Stimulated activated CD4-positive, alpha-beta T cell treated with anti-CD3 and anti-CD28 coated beads, Interleukin-4, amount 100 ng/mL, for 48 hours (primary cell): ENCODE measurements at regions not wholly inside any gene's neighbourhood (a gene's known extent, or its start where the extent isn't known, plus 50 kb on each side); places are given as distances from the start of the nearest gene placed in this dataset.

ENCODE experiments used
- DNase-seq, 2 donors: peaks; one replicate each; pipeline ENCODE4 v3.0.0-alpha.2; 2020; ENCODE audit warnings: low read depth in 2 of 2

DNA sequence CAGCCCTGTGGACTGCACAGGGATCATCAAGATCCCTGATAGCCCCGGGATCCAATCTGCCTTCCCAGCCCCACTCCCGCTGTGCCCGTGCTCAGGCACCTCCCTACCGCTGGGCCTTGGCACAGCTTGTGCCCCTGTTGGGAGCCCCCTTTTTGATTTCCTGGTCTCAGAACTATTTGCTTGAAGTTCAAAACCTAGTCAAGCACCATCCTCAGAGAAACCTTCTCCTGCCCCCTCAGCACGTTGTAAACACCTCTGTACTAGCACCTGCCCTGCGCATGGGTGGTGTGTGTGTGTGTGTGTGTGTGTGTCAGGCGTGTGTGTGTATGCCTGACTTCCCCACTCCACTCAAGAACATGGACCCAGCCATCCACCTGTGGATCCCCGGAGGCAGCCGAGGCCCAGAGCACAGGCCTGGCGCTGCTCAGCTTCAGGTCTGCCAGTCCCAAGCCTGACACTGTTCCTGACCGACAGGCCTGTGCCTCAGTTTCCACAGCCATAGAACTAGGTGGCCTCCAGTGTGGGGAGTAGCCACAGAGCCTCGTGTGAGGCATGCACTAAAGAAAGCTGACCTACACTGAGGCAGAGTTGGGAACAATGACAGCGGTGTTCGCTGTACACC lies 65.5 kb downstream of the ADRA2C start:
- DNase-seq, result no peak

DNA sequence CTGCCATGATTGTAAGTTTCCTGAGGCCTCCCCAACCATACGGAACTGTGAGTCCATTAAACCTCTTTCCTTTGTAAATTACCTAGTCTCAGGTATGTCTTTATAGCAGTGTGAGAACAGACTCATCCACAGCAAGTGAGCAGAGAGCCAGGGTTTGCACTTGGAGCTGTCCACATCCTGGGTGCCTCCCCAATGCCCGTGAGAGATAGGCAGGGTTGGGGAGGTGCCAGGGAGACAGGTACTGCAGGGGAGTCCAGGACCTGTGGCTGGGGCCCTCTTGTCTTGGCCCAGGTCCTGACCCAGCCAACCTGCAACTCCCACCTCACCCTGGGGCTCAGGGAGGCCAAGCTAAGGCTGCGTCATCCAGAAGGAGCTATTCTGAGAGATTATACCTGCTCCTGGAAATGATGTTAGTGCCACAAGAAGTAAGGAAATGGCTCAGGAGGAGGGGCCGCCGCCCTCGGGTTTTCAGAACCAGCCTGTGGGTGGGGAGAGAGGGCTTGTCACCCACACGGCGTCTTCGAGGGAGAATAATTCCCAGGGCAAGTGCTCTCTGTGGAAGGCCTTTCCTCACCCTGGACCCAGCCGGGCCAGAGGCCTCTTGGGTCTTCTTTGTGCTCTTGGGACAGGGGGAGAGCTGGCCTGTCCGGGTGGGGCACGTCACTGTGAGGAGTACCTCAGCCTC lies 66.5 kb downstream of the ADRA2C start:
- DNase-seq, result no peak

DNA sequence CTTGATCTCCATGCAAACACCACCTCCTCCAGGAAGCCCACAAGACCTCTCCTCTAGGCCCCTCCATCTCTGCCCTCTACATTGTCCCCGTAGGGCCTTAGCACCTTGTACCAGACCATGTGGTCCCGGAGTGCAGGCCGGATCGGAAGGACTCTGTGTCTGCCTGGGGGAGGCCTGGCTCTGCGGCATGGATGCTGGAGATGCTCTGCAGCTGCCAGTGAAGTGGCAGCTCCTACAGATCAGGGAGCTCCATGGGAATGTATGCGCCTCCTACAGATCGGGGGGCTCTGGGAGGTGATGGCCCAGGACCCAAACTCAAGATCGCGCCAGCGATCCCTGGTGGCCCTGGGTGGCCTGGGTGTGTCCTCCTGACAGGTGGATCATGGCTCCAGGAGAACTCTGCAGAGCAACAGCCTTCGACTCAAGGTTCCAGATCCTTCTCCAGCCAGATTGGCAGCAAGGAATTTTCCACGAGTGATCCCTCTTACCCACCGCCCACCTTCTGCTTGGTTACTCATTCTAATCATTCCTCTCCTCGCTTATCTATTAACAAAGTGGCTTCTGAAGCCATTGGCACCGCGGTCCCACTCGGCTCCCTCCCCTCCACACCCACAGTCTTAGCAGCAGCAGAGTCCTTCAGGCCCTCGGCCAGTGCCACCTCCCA lies 67.3 kb downstream of the ADRA2C start:
- no peak for DNase-seq

DNA sequence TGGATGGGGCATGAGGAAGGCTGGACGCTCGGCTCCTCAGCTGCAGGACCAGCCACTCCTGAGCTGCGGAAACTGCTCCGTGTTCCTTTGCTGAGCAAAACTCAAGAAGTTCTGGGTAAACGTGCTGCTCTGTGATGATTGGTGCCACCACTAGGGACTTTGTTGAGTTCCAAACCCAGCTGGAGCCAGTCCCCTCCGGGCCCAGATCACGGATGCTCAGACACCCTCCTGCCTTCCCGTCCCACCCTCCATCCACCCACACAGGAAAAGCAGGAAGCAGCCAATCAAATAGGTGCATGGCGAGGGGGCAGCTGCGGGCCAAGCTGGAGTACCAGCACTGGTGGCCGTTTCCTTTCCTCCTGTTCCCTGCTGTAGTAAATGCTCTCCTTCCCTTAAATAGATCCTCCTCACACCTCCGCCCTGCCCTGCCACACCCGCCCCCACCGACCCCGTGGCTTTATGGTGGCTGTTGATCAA lies 68.0 kb downstream of the ADRA2C start:
- DNase-seq, result no peak

DNA sequence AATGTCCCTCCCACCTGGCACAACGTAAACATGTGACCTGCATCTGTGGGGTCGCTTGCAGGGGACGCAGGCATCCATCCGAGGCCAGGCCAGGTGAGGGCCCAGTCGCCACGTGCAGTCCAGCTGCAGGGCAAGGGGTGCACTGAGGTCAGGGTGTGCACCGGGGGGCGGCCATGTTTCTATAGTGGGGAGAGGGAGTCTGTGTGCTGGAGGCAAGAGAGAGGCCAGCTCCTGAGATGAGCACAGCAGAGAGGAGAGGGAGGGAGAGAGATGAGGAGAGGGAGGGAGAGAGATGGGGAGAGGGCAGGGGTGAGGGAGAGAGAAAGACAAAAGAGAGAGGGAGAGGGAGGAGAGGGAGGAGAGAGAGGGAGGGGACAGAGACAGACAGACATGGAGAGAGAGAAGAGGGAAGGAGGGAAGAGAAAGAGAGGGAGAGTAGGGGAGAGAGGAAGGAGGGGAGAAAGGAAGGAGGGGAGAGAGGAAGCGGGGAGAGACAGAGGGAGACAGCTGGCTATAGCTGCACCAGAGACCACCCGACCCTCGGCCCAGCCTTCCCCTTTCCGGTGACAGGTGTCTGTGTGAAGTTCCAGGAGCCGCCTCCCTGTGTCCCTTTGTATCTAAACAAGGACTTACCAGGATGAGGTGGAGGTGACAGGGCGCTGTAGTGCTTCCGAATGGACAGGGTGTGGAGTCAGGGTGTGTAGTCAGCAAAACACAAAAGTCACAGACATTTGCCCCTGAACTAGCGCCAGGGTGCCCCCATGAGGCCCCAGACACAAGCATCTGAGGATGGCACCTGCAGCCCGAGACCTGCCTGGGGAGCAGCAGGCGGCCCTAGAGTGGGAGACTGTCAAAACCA lies 68.7 kb downstream of the ADRA2C start:
- no peak for DNase-seq

DNA sequence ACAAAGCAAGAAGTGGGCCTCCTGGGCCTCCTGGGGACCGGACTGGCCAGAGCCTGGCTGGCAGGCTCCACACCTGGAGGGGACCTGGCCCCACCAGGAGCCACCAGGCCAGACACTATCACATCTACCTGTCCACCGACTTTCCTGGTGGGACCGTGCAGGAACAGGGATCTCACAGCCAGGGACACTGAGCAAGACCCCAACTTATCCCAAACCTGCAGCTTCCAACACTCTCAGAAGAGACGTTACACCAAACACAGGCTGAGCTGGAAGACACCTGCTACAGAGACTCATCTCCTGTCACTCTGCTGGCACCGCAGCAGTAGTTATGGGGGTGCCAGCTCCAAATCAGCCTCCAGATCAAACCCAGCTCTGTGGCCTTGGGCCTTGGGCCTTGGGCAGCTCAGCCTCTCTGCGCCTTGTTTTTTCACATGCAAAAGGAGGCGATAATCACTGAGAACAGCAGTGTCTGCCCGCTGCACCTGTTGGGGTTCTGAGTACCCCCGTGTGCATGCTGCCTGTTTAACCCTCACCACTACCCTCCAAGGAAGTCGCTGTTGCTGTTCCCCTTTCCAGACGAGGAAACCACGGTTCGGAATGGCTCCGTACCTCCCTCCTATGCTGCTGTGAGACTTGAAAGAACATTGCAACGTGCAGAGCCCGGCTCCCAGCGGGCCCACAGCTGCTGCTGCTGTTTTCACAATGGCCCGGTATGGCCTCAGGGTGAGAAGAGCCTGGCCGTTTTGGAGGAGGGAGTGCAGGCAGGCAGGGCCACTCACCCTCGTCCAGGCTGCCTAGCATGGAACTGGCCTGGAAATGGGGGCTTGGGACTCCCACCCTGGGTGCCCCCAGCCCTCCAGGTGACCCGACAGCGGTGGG lies 69.6 kb downstream of the ADRA2C start:
- no peak for DNase-seq

DNA sequence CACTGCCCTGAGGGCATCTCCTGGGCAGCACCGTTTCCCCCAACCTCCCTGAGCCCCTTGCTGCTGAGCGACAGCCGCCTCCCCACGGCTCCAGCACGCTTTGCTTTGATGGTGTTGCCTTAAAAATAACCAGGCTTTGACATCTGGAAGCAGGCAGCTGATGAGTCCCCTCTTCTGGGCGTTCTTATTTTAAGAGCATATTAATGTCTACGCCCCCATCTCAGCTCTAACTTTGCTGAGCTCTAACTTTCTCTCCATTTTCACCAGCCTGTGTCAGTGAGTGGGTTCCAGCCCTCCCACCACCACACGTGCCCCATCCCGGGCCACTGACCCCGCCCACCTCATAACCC lies 70.2 kb downstream of the ADRA2C start:
- no peak for DNase-seq

DNA sequence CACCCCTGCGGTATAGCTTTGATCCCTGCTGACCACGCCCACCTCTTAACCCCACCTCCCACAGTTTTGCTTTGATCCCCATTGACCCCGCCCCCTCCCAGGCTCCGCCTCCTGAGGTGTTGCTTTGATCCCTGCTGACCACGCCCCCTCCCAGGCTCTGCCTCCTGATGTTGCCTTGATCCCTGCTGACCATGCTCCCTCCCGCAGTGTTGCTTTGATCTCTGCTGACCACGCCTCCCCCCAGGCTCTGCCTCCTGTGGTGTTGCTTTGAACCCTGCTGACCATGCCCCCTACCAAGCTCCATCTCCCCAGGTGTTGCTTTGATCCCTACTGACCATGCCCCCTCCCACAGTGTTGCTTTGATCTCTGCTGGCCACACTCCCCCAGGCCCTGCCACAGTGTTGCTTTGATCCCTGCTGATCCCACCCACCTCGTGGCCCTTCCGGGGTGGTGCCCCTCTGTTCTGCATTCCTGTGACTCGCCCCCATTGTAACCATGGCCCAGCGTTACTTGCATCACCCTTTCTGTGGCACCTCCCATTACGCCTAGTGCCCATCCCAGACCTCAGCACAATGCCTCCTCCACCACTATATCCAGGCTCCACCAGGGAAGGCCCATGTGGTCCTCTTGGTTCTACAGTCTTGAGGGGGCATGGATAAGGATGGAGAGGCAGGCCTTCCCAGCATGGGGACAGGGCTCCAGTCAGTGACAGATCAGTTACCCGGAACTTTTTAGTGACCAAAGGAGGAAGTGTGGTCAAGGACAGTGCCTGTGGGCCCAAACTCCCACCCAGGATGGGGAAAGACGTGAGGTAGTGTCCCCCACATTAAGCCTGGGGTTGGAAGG lies 70.8 kb downstream of the ADRA2C start:
- DNase-seq, result peak; percentile 7 to 12

DNA sequence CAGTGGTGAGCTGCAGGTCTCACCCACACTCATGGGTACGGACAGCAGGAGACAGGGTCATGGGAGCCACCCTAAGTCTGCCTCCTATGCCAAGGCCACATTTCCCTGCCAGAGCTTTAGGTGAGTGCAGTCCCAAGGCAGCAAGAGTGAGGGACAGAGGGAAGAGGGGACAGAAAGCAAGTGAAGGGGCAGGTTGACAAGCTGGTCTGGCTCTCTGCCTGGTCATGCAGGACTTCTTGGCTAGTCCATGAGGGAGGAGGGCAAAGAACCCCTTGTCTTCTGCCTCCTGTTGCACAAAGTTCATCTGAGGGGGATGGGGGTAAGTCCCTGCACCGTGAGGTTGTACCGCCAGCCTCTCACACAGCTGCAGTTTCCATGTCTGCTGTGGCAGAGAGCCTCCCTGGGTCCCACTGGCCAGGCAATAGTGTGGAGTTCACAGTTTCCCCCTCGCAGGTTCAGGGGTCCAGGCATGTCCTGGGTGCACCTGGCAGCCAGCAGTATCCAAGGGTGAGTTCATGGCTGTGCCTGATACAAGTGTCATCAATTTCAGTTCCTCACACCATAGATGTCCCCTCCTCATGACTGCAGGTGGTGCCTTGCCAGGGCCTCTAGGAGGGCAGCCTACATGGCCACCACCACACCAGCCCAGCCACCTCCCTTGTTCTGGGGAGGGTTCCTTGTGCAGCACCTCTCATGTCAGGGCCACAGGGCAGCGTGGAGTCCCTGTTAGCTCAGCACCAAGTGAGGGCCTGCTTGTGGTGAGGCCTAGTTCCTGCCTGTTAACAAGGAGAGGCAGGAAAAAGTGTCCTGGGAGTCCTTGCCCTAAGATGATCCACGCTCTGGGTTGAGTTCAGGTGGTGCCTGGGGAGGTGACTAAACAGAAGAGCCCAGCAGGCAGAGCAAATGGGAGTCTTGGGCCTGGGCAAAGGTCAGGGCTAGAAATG lies 72.5 kb downstream of the ADRA2C start:
- DNase-seq, result no peak

DNA sequence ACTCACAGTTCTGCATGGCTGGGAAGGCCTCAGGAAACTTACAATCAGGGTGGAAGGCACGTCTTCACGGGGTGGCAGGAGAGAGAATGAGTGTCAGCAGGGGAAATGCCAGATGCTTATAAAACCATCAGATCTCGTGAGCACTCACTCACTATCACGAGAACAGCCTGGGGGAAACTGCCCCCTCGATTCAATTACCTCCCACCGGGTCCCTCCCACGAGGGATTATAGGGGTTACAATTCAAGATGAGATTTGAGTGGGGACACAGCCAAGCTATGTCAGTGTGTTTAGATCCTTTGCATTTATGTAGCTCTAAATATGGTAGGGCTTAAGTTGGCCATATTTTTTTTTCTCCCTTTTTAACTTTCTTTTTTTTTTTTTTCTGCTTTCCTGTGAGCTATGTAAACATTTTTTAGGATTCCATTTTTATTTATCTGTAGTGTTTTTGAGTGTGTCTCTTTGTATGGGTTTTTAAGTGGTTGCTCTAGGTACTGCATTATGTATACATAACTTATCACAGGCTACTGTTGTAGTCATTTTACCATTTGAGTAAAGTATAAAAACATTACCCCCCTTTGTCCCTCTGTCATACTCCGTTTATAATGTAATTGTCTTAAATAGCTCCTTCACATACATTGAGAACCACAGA lies 79.0 kb downstream of the ADRA2C start:
- no peak for DNase-seq

DNA sequence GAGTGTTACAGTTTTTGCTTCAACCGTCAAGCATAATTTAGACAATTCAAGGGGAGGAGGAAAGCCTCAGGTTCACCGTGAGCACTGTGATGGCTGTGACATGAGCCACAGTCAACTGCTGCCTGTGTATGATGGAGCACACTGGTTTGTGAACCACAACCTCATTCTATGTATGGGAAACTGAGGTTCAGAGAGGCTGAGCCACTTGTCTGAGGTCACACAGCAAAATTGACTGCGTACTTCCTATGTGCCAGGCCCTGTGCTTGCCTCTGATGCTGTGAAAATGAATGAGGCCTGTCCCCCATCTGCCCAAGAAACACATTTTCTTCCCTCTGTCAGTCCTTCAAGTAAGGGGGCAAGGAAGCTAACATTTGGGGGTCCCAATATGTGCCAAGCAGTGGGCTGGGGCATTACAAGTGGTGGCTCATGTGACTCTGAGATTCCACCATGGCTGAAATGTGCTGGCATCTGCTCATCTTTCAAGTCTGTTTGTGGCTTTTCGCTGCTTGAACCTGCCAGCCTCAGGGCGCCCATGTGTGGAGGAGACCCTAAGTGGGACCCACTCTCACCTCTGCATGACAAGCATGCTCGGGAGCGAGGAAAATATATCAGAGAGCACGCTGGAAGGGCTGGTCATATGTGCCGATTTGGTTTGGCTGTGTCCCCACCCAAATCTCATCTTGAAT lies 79.7 kb downstream of the ADRA2C start:
- DNase-seq, result no peak

DNA sequence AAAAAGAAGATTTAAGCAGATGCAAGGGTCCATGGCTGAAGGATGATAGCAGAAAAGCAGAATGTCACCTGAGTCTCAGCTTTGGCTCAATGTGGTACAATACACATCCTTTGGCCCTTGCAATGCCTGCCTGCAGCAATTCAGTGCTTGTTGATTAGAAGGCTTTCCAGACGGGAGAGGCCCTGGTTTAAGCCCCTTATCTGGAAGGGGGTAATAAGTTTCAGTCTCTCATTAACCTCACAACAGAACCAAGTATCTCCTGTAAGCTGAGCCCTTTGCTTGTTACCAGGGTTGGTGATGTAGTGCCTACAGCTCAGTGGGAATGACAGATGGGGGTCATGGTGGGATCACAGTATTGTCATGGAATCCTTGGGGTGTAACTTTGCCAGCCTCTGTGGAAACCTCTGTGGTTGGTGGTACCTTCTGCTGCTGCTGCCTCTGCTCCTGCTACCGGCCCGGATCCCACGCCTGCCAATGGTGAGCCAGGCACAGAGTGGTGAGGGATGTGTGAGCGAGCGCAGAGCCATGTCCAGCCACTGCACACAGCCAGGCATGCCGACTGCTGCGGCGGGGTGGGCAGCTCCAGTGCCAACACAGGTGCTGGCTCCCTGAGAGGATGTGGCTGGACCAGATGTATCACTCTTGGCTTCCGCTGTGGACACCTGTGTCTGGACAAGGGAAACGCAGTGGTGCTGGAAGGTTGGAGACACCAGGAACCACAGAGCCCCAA lies 81.2 kb downstream of the ADRA2C start:
- DNase-seq, result no peak

DNA sequence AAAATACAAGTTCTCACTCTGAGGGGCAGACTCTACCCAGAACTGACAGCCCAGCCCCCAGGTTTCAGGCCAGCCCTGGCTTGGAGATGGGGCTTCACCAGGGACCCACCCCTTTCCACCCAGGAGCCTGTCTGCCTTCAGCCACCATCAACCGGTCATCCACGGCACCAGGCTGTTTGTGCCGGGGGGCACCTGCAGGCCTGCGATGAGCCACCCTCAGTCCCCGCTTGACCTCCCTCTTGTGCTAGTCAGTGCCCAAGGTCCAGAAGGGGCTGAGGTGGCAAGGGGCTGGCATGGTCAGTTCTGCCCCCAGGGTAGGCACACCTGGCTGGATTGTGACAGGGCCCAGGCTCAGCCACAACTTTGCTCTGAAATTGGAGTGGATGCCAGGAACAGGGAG lies 82.1 kb downstream of the ADRA2C start:
- no peak for DNase-seq

DNA sequence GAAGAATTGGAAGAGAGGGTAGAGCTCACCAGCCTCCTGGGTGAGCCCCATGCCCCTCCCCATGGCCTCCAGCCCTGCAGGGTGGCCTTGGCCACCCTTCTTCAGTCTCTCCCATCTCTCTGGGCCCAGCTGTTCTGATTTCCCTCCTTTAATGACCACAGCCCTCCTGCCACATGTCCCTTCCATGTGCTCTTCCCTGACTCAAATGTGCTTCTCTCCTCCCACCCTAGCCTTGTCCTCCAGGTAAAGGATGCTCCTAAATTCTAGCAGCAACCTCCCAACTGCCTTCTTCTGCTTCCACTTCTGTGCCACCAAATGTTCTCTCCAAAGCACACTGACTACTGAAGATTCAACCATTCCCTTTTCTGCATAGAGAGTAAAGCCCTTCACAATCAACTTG lies 83.0 kb downstream of the ADRA2C start:
- no peak for DNase-seq

DNA sequence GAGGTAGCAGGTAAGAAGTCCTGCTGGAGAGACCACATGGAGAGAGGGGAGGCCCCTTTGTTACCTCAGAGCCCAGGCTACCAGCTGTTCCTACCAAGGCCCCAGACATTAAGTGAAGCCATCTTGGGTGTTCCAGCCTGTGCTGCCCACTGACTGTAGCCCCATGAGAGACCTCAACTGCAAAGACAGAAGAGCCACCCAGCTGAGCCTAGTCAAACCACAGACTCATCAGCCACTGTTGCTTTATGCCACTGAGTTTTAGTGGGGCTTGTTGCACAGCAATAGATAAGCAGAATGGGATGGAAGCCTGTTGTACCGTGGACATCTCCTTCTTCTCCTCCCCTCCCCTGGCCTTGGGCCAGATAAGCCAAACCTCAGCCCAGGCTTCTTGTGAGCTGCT lies 83.9 kb downstream of the ADRA2C start:
- DNase-seq, result no peak

DNA sequence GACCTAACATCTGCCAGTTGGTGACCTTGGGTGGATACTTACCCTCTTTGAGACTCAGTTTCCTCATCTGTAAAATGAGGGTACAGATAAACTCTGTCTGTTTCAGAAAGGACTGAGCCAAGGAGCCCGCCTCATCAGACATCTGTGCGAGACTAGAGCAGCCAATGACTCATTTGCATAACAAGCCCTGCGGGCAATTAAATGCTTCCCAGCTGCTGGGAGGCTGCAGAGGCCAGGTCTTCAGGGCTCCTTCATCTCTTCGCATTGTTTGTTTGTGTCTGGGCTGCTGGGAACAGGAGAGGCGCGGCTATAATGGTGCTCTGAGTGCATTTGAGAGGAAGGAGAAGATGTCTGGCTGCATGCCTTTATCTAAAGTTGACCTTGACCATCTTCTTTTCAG lies 85.0 kb downstream of the ADRA2C start:
- DNase-seq, result no peak

DNA sequence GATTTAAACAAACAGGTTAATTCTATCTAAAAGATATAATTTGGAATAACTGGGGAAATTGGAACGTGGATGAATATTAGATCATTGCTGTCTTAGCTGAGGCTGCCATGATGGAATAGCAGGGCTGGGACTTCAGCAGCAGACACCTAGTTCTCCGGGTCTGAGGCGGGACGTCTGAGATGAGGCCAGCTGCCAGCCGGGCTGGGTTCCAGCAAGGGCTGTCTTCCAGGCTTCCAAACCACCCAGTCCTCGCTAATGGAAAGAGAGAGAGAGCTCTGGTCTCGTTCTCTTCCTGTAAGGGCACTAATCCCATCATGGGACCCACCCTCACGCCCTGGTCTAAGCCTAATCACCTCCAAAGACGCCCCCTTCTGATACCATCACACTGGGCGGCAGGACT lies 85.7 kb downstream of the ADRA2C start:
- DNase-seq, result no peak
